NCI-H1048 (cell line): ENCODE measurements at regions not wholly inside any gene's neighbourhood (a gene's known extent, or its start where the extent isn't known, plus 50 kb on each side); places are given as distances from the start of the nearest gene placed in this dataset.

ENCODE experiments used
- DNase-seq: peaks from one replicate; lab custom pipeline; 2025; lab: John Stamatoyannopoulos, UW

DNA sequence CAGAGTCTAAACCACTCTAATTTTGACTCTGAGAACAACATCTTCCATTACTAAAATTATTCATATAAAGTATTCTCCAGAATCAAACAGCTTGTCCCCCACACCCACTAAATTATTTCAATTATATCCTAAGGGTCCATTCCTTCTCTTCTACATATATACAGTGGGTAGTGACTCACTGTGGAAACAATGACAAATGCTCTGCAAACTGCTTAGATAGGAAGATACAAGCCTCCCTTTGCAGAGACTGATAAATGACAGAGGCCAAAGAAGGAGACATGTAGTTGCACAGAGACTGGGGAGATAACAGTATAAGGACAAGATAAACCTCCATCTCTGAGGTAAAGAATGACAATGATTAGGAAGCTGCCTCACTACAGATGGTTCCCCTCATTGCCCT lies 1087.4 kb downstream of the AGBL1 start:
- DNase-seq, result no peak

- DNase-seq, result no peak
Measured at GRCh38 chr15:87155771-87156170, 1076.1 kb downstream of the AGBL1 start.

- DNase-seq, result no peak
Measured at GRCh38 chr15:87154761-87155160, 1075.1 kb downstream of the AGBL1 start.

DNA sequence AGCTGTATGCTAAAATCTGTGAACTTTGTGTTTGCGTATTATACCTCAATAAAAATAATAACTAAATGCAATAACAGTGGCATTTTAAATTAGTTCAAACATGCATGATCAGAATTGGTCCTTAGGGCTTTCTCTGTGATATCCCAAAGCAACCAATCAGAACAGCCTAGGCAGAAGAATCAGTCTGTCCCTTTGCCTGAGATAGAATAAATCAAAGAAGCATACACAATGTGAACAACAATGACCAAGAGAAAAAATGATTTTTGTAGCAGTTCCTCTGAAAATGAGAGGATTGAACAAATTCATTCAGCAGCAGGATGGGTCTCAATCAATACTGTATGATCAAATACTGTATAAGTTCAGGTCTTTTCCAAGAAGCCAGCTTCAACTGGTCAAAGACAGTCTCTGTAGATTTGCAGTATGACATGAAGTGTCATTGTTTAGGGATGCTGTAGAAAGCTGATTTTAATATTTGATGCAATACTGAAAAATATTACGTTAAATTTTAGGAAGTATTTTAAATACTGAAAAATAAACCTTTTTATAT lies 1071.6 kb downstream of the AGBL1 start:
- no peak for DNase-seq

GRCh38 chr15:87145696-87146095 lies 1066.0 kb downstream of the AGBL1 start:
- DNase-seq, result no peak

GRCh38 chr15:87144775-87145174 lies 1065.1 kb downstream of the AGBL1 start:
- DNase-seq, result no peak

- DNase-seq, result no peak
Measured at GRCh38 chr15:87142096-87142495, 1062.4 kb downstream of the AGBL1 start.

- DNase-seq, result no peak
Measured at GRCh38 chr15:87135109-87135508, 1055.4 kb downstream of the AGBL1 start.

- no peak for DNase-seq
Measured at GRCh38 chr15:87133704-87134103, 1054.0 kb downstream of the AGBL1 start.

- no peak for DNase-seq
Measured at GRCh38 chr15:87131067-87131466, 1051.4 kb downstream of the AGBL1 start.

DNA sequence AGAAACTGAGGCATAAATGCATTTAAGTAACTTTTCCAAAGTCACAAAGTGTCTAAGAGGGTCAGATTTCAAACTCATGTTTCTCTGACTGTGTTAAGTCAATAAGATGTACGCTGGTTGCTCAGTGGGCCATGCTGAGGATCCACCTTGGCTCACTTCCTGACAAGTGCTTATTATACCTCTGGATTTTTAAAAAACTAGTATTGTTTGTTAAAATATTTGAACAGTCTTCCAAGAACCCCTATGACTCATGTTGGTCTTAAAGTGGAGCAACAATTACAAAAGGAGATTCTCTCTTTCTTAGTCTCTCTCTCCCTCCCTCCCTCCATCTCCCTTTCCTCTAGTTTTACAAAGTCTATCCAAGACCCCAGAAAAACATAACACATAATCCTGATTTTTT lies 1050.2 kb downstream of the AGBL1 start:
- DNase-seq, result no peak

DNA sequence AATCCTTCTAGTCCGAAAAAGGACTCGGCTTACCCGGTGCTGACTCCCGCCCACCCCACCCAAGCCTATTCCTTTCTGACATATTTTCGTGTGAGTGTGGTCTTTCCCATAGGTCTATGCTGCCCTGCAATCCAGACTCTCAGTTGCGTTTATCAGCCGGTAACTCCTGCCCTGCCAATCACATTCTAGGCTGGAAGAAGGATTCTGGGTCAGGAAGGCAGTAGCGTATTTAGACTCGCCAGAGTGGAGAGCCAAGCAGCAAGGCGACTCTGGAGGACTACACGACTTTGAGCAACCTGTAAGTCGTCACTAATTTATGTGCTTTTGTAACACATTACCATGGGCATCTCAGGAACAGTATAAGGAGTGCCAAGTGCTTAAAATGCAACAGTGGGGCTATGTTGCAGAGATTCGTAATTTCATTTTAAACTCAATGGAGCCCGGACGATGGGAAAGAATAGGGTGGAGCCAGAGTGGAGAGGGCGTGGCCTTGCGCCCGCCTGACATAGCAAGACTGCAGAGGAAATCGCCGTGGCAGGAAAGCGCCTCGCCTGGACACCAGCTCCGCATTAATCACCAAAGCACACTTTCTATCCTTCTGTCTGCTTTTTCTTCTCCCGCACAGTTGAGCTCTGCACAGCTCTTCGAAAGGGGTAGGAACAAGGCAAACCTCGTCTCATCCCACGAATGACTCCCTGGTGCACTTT lies 1044.2 kb downstream of the AGBL1 start:
- no peak for DNase-seq

DNA sequence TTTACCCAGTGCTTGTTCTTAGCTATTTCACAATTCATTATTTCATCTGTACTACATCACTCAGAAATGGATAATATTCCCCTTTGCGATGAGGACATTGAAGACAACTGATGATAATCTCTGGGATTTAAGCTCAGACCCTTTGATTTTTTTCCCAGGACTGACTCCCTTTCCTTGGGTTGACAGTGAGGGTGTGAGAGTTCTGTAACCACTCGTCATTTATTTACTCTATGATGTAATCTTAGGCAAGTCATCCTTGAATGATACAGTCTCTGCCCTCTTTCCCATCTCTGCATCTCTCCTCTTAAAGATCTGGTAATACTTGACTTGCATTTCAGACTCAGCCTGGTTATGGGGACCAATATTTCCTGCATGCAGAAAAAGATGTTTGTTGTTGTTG lies 1041.7 kb downstream of the AGBL1 start:
- DNase-seq, result no peak

DNA sequence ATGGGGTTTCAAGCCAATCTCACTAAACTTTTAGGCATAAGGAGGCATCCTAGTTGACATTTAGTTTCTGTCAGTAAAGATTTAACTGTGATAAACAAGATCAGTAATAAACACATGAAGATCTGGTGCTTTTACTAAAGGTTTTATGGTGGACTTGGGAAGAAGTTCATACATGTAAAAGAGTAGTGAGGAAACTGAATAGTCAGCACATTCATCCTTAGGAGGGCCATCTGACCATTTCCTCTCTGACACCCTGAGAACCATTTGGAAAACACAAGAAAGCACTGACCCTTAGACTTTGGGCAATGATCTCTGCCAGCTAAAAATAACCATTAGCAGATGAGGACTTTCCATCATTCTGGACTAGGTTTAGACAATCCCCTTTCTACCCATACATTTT lies 1040.9 kb downstream of the AGBL1 start:
- no peak for DNase-seq

DNA sequence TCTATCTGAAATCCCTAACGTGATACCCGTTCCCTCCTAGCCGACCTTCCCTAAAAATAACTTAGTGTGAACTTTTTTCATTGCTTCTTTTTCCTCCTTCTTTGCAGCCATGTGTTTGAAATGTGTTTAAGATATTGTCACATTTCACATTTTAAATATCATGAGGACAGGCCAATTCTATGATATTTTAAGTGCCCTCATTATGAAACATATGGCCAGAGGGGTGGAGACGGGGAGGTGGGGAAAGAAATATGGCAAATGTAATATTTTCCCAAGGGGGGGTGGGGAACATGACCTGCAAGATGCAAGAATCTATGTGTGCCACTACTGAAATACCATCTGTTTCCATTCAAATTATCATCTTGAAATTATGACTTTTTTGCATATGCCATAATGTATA lies 1039.2 kb downstream of the AGBL1 start:
- DNase-seq, result no peak

DNA sequence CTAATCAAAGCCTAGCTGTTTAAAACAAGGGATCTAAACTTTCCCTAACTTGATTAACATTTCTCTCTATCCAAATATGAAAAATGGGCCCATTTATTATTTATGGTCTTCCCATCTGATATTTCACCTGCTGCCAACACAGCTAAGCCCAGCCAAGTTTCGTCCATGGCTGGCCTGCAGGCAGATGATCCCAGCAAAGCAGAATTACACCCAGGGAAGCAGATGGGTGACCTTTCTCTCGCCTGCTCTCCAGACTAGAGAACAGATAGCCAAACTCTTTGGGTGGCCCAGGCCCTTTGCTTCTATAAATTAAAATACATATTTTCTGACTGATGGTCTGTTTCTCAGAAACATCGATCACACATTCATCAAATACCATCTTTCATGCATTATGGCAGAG lies 1038.8 kb downstream of the AGBL1 start:
- DNase-seq, result no peak

GRCh38 chr15:87115795-87116194 lies 1036.1 kb downstream of the AGBL1 start:
- no peak for DNase-seq

DNA sequence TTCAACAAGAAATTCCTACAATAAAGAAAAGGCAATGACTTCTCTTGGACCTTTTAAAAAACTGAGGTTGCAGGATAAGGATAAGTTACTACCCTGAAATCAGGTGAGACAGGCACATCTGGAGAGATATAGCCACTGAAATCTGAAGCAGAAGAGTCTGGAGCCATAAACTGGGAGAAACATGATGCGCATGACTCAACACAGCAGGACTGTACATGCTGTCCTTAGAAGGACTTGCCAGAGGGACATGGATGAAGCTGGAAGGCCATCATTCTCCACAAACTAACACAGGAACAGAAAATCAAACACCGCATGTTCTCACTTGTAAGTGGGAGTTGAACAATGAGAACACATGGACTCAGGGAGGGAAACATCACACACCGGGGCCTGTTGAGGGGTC lies 1020.2 kb downstream of the AGBL1 start:
- DNase-seq, result no peak

GRCh38 chr15:87089551-87089950 lies 1009.9 kb downstream of the AGBL1 start:
- no peak for DNase-seq

GRCh38 chr15:87083201-87083600 lies 1003.5 kb downstream of the AGBL1 start:
- no peak for DNase-seq

DNA sequence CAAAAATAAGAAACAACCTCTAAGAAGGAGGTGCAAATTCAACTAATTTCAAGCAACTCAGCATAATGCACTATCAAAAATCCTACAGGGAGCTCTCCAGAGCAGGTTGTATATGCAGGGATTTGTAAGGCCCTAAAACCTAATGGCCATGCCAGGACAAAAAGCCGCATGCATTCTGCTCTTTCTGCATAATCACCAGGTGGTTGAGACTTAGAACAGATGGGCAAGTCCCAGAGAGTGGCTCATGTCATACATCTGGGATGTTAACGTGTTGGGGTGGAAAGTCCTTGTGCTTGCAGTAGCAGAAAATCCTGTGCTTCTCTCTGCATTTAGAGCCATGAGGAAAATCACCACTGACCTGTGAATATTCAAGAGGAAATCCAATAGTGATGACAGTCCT lies 1002.9 kb downstream of the AGBL1 start:
- no peak for DNase-seq

GRCh38 chr15:87080547-87080946 lies 1000.9 kb downstream of the AGBL1 start:
- no peak for DNase-seq
